Memory B cell (primary cell): ENCODE measurements at regions not wholly inside any gene's neighbourhood (a gene's known extent, or its start where the extent isn't known, plus 50 kb on each side); places are given as distances from the start of the nearest gene placed in this dataset.

Experiments used
- ATAC-seq: fragments of 150-1000 bp; cut with Tn5 transposase; 2 replicates; pipeline ENCODE4 v1.10.0; 2021; ENCODE audit warnings: low read depth, mild to moderate bottlenecking, moderate library complexity
- DNase-seq, 2 donors: peaks; one replicate each; pipeline ENCODE4 v3.0.0; 2022; ENCODE audit warnings: low spot score in 2 of 2
- H3K27ac Mint-ChIP-seq: one replicate; pipeline ENCODE4 v1.8.0; 2022; ENCODE audit warnings: mild to moderate bottlenecking, moderate library complexity, mixed read lengths
- H3K27me3 Mint-ChIP-seq: one replicate; pipeline ENCODE4 v1.8.0; 2022; ENCODE audit warnings: mixed read lengths
- H3K36me3 Mint-ChIP-seq: one replicate; pipeline ENCODE4 v1.8.0; 2022; ENCODE audit warnings: mild to moderate bottlenecking, mixed read lengths
- H3K4me1 Mint-ChIP-seq: one replicate; pipeline ENCODE4 v1.8.0; 2022; ENCODE audit warnings: mixed read lengths
- H3K4me3 Mint-ChIP-seq: one replicate; pipeline ENCODE4 v1.8.0; 2022; ENCODE audit warnings: mild to moderate bottlenecking, moderate library complexity, mixed read lengths
- H3K9me3 Mint-ChIP-seq: one replicate; pipeline ENCODE4 v1.8.0; 2022; ENCODE audit warnings: mixed read lengths

- Mint-ChIP-seq H3K27me3 (no peaks in the 10 kb centered on the region), H3K9me3 (peaks cover 9% of the 10 kb centered on the region), H3K4me1 (no peaks in the 10 kb centered on the region), H3K27ac (no peak overlapping the region), H3K36me3 (no peaks in the 10 kb centered on the region), H3K4me3 (no peak overlapping the region)
- ATAC-seq (no peak), DNase-seq (no peak)
Measured at GRCh38 chr6:18990059-18990978, 603.2 kb downstream of the RNF144B start.

- no peaks in the 10 kb centered on the region for H3K4me1 Mint-ChIP-seq
- H3K36me3 Mint-ChIP-seq = no peaks in the 10 kb centered on the region
- H3K4me3 Mint-ChIP-seq = no peak overlapping the region
- ATAC-seq (no peak), DNase-seq (no peak)
- no peaks in the 10 kb centered on the region for H3K27me3 Mint-ChIP-seq
- peaks cover 12% of the 10 kb centered on the region for H3K9me3 Mint-ChIP-seq
- no peak overlapping the region for H3K27ac Mint-ChIP-seq
Measured at GRCh38 chr6:18997375-18997826, 610.3 kb downstream of the RNF144B start.

GRCh38 chr6:19002976-19003560, 615.9 kb downstream of the RNF144B start:
- Mint-ChIP-seq H3K4me3 (no peak overlapping the region), H3K4me1 (no peaks in the 10 kb centered on the region), H3K27ac (no peak overlapping the region), H3K27me3 (no peaks in the 10 kb centered on the region), H3K9me3 (peaks cover 7% of the 10 kb centered on the region), H3K36me3 (no peaks in the 10 kb centered on the region)
- DNase-seq (no peak), ATAC-seq (no peak)

- DNase-seq (no peak), ATAC-seq (no peak)
- Mint-ChIP-seq H3K27ac (no peak overlapping the region), H3K27me3 (no peaks in the 10 kb centered on the region), H3K9me3 (peaks cover 7% of the 10 kb centered on the region), H3K4me1 (no peaks in the 10 kb centered on the region), H3K4me3 (no peak overlapping the region), H3K36me3 (no peaks in the 10 kb centered on the region)
Measured at GRCh38 chr6:19004176-19004575, 617.0 kb downstream of the RNF144B start.

GRCh38 chr6:19009769-19010168, 622.6 kb downstream of the RNF144B start:
- H3K9me3 Mint-ChIP-seq = peaks cover 3% of the 10 kb centered on the region
- no peaks in the 10 kb centered on the region for H3K27me3 Mint-ChIP-seq
- no peaks in the 10 kb centered on the region for H3K36me3 Mint-ChIP-seq
- ATAC-seq = no peak
- DNase-seq = no peak
- no peak overlapping the region for H3K27ac Mint-ChIP-seq
- H3K4me1 Mint-ChIP-seq = no peaks in the 10 kb centered on the region
- H3K4me3 Mint-ChIP-seq = no peak overlapping the region

- H3K4me1 Mint-ChIP-seq = no peaks in the 10 kb centered on the region
- DNase-seq (no peak), ATAC-seq (no peak)
- H3K4me3 Mint-ChIP-seq = no peak overlapping the region
- H3K9me3 Mint-ChIP-seq = peaks cover 4% of the 10 kb centered on the region
- H3K36me3 Mint-ChIP-seq = no peaks in the 10 kb centered on the region
- no peaks in the 10 kb centered on the region for H3K27me3 Mint-ChIP-seq
- no peak overlapping the region for H3K27ac Mint-ChIP-seq
Measured at GRCh38 chr6:19013026-19013705, 626.0 kb downstream of the RNF144B start.

GRCh38 chr6:19024737-19025136, 637.6 kb downstream of the RNF144B start:
- no peaks in the 10 kb centered on the region for H3K4me1 Mint-ChIP-seq
- no peak overlapping the region for H3K4me3 Mint-ChIP-seq
- no peak for ATAC-seq

GRCh38 chr6:19028201-19028600, 641.1 kb downstream of the RNF144B start:
- Mint-ChIP-seq H3K27me3 (no peaks in the 10 kb centered on the region), H3K4me1 (no peaks in the 10 kb centered on the region), H3K27ac (no peak overlapping the region), H3K36me3 (no peaks in the 10 kb centered on the region), H3K4me3 (no peak overlapping the region), H3K9me3 (peaks cover 10% of the 10 kb centered on the region)
- ATAC-seq = no peak
- DNase-seq = no peak

More at GRCh38 chr6:19024737-19025136, 637.6 kb downstream of the RNF144B start:
- Mint-ChIP-seq H3K9me3 (peaks cover 9% of the 10 kb centered on the region), H3K27ac (no peak overlapping the region), H3K36me3 (no peaks in the 10 kb centered on the region), H3K27me3 (no peaks in the 10 kb centered on the region)
- DNase-seq = no peak

GRCh38 chr6:19032591-19033295, 645.6 kb downstream of the RNF144B start:
- no peaks in the 10 kb centered on the region for H3K36me3 Mint-ChIP-seq
- DNase-seq (no peak), ATAC-seq (no peak)
- H3K4me1 Mint-ChIP-seq = no peaks in the 10 kb centered on the region
- no peak overlapping the region for H3K4me3 Mint-ChIP-seq
- H3K27me3 Mint-ChIP-seq = no peaks in the 10 kb centered on the region
- peaks cover 10% of the 10 kb centered on the region for H3K9me3 Mint-ChIP-seq
- H3K27ac Mint-ChIP-seq = no peak overlapping the region

GRCh38 chr6:19033683-19034082, 646.5 kb downstream of the RNF144B start:
- ATAC-seq (no peak), DNase-seq (no peak)
- H3K36me3 Mint-ChIP-seq = no peaks in the 10 kb centered on the region
- no peak overlapping the region for H3K4me3 Mint-ChIP-seq
- no peaks in the 10 kb centered on the region for H3K4me1 Mint-ChIP-seq
- peaks cover 5% of the 10 kb centered on the region for H3K9me3 Mint-ChIP-seq
- no peak overlapping the region for H3K27ac Mint-ChIP-seq
- H3K27me3 Mint-ChIP-seq = no peaks in the 10 kb centered on the region

- Mint-ChIP-seq H3K27ac (no peak overlapping the region), H3K27me3 (no peaks in the 10 kb centered on the region), H3K36me3 (no peaks in the 10 kb centered on the region), H3K4me3 (no peak overlapping the region), H3K4me1 (no peaks in the 10 kb centered on the region), H3K9me3 (peaks cover 4% of the 10 kb centered on the region)
- DNase-seq = no peak
- ATAC-seq = no peak
Measured at GRCh38 chr6:19034986-19035385, 647.8 kb downstream of the RNF144B start.

- no peak for ATAC-seq
- Mint-ChIP-seq H3K9me3 (peaks cover 4% of the 10 kb centered on the region), H3K4me1 (no peaks in the 10 kb centered on the region), H3K27ac (no peak overlapping the region), H3K4me3 (no peak overlapping the region), H3K27me3 (no peaks in the 10 kb centered on the region), H3K36me3 (no peaks in the 10 kb centered on the region)
- no peak for DNase-seq
Measured at GRCh38 chr6:19035461-19036195, 648.5 kb downstream of the RNF144B start.

GRCh38 chr6:19036196-19036555, 649.0 kb downstream of the RNF144B start:
- ATAC-seq (no peak), DNase-seq (no peak)
- Mint-ChIP-seq H3K4me3 (no peak overlapping the region), H3K27me3 (no peaks in the 10 kb centered on the region), H3K9me3 (peaks cover 4% of the 10 kb centered on the region), H3K36me3 (no peaks in the 10 kb centered on the region), H3K27ac (no peak overlapping the region), H3K4me1 (no peaks in the 10 kb centered on the region)
